Suprapubic skin (tissue), 4 donors: ENCODE measurements at regions not wholly inside any gene's neighbourhood (a gene's known extent, or its start where the extent isn't known, plus 50 kb on each side); places are given as distances from the start of the nearest gene placed in this dataset.

ENCODE experiments used
- DNase-seq, 2 donors: peaks; one replicate each; pipeline ENCODE4 v3.0.0-alpha.2; 2019; ENCODE audit warnings: low spot score in 2 of 2
- H3K27ac ChIP-seq: fragments of 200-600 bp; sonication (generic); one replicate; pipeline ENCODE4 v1.5.1; 2019
- H3K27me3 ChIP-seq: fragments of 200-600 bp; sonication (generic); one replicate; pipeline ENCODE4 v1.5.1; 2019
- H3K36me3 ChIP-seq: fragments of 200-600 bp; sonication (generic); one replicate; pipeline ENCODE4 v1.5.1; 2019
- H3K4me1 ChIP-seq: fragments of 200-600 bp; sonication (generic); one replicate; pipeline ENCODE4 v1.5.1; 2019
- H3K4me3 ChIP-seq: fragments of 200-600 bp; sonication (generic); one replicate; pipeline ENCODE4 v1.5.1; 2019; ENCODE audit warnings: mild to moderate bottlenecking
- H3K9me3 ChIP-seq: fragments of 200-600 bp; sonication (generic); one replicate; pipeline ENCODE4 v1.5.1; 2019
- CTCF ChIP-seq, 2 donors: fragments of 200-600 bp in 1 of 2; fragments of 450-650 bp in 1 of 2; sonication (generic) in 1 of 2; IDR thresholded peaks; one replicate each; pipeline ENCODE4 v1.5.1; 2016 to 2019; ENCODE audit warnings: antibody characterized with exemption in 2 of 2, mild to moderate bottlenecking in 1 of 2, moderate library complexity in 1 of 2
- EP300 ChIP-seq: sonication (generic); formaldehyde crosslinking; IDR thresholded peaks from one replicate; pipeline ENCODE4 v1.6.1; 2017; ENCODE audit warnings: antibody characterized with exemption
- POLR2A ChIP-seq, 2 donors: fragments of 450-650 bp; IDR thresholded peaks; one replicate each; pipeline ENCODE4 v1.6.1; 2017; ENCODE audit warnings: antibody characterized with exemption in 2 of 2, mild to moderate bottlenecking in 2 of 2, moderate library complexity in 2 of 2
- POLR2AphosphoS5 ChIP-seq, 3 donors: sonication (generic); formaldehyde crosslinking; IDR thresholded peaks; one replicate each; pipeline ENCODE4 v1.6.1; 2017; ENCODE audit warnings: antibody characterized with exemption in 3 of 3
- WGBS: methylation state at CpG from one replicate; pipeline ENCODE4 v1.1.5; 2018; 5-methylcytosine and 5-hydroxymethylcytosine counted together

GRCh38 chr7:54112567-54112966, 429.6 kb upstream of the VSTM2A start:
- H3K4me3 ChIP-seq, result no peak overlapping the region
- H3K27me3 ChIP-seq, result no peaks in the 10 kb centered on the region
- WGBS, result 25% methylated on average over 3 of the region's 3 CpGs
- no peak overlapping the region for H3K27ac ChIP-seq
- TF ChIP-seq POLR2A (IDR thresholded peaks at IDR 0.05), result no peak
- TF ChIP-seq CTCF (IDR thresholded peaks at IDR 0.05), result no peak
- no peak for TF ChIP-seq POLR2AphosphoS5 (IDR thresholded peaks at IDR 0.05)
- TF ChIP-seq EP300, result no peak
- no peaks in the 10 kb centered on the region for H3K9me3 ChIP-seq
- no peaks in the 10 kb centered on the region for H3K4me1 ChIP-seq
- no peaks in the 10 kb centered on the region for H3K36me3 ChIP-seq
- no peak for DNase-seq

GRCh38 chr7:54115028-54115763, 427.0 kb upstream of the VSTM2A start:
- H3K4me3 ChIP-seq, result no peak overlapping the region
- no peaks in the 10 kb centered on the region for H3K9me3 ChIP-seq
- no peak for DNase-seq
- H3K27ac ChIP-seq, result no peak overlapping the region
- 86% methylated on average over 9 of the region's 9 CpGs for WGBS
- TF ChIP-seq EP300 (no peak), CTCF (IDR thresholded peaks at IDR 0.05) (no peak), POLR2A (IDR thresholded peaks at IDR 0.05) (no peak), POLR2AphosphoS5 (IDR thresholded peaks at IDR 0.05) (no peak)
- H3K4me1 ChIP-seq, result no peaks in the 10 kb centered on the region
- no peaks in the 10 kb centered on the region for H3K36me3 ChIP-seq
- H3K27me3 ChIP-seq, result no peaks in the 10 kb centered on the region

- TF ChIP-seq POLR2AphosphoS5 (IDR thresholded peaks at IDR 0.05) (no peak), EP300 (no peak), CTCF (IDR thresholded peaks at IDR 0.05) (no peak), POLR2A (IDR thresholded peaks at IDR 0.05) (no peak)
- no peak for DNase-seq
- Histone ChIP-seq H3K27ac (no peak overlapping the region), H3K4me3 (no peak overlapping the region), H3K9me3 (no peaks in the 10 kb centered on the region), H3K36me3 (no peaks in the 10 kb centered on the region), H3K27me3 (no peaks in the 10 kb centered on the region), H3K4me1 (no peaks in the 10 kb centered on the region)
- WGBS, result 43% methylated on average over 2 of the region's 2 CpGs
Observed at GRCh38 chr7:54116956-54117355, 425.2 kb upstream of the VSTM2A start.

GRCh38 chr7:54129035-54129434, 413.1 kb upstream of the VSTM2A start:
- Histone ChIP-seq H3K27me3 (no peaks in the 10 kb centered on the region), H3K36me3 (no peaks in the 10 kb centered on the region), H3K4me1 (no peaks in the 10 kb centered on the region), H3K4me3 (no peak overlapping the region), H3K27ac (no peak overlapping the region), H3K9me3 (no peaks in the 10 kb centered on the region)
- no peak for DNase-seq
- TF ChIP-seq POLR2AphosphoS5 (IDR thresholded peaks at IDR 0.05), result no peak
- no peak for TF ChIP-seq CTCF (IDR thresholded peaks at IDR 0.05)
- TF ChIP-seq EP300, result no peak
- TF ChIP-seq POLR2A (IDR thresholded peaks at IDR 0.05), result no peak

- DNase-seq, result no peak
- no peaks in the 10 kb centered on the region for H3K9me3 ChIP-seq
- H3K27me3 ChIP-seq, result no peaks in the 10 kb centered on the region
- TF ChIP-seq EP300 (no peak), CTCF (IDR thresholded peaks at IDR 0.05) (no peak), POLR2AphosphoS5 (IDR thresholded peaks at IDR 0.05) (no peak)
- no peaks in the 10 kb centered on the region for H3K4me1 ChIP-seq
- H3K36me3 ChIP-seq, result no peaks in the 10 kb centered on the region
- no peak overlapping the region for H3K4me3 ChIP-seq
- H3K27ac ChIP-seq, result no peak overlapping the region
Observed at GRCh38 chr7:54141576-54141975, 400.6 kb upstream of the VSTM2A start.
